Heart left ventricle (tissue), 16 donors: ENCODE measurements at regions not wholly inside any gene's neighbourhood (a gene's known extent, or its start where the extent isn't known, plus 50 kb on each side); places are given as distances from the start of the nearest gene placed in this dataset.
A peak's percentile ranks its signal among the peaks of the same experiment; 100 is the strongest.

ENCODE experiments used
- ATAC-seq, 4 donors: fragments of 200-7000 bp; cut with Tn5 transposase; one replicate each; pipeline ENCODE4 v1.9.1; 2020 to 2022; ENCODE audit warnings: moderate library complexity in 4 of 4, mild to moderate bottlenecking in 3 of 4, moderate number of reproducible peaks in 1 of 4
- DNase-seq, 5 donors: peaks; one replicate each; pipeline ENCODE4 v3.0.0-alpha.2; 2020
- H3K27ac ChIP-seq, 12 donors: fragments of 200-600 bp; sonication (generic) in 4 of 12; one replicate each; pipeline versions ENCODE4 v1.5.0 to v1.8.0; 2016 to 2022; ENCODE audit warnings: mild to moderate bottlenecking in 2 of 12
- H3K27me3 ChIP-seq, 9 donors: fragments of 200-600 bp; sonication (generic) in 2 of 9; one replicate each; pipeline versions ENCODE4 v1.5.1 to v1.8.0; 2016 to 2022; ENCODE audit warnings: mild to moderate bottlenecking in 3 of 9
- H3K36me3 ChIP-seq, 9 donors: fragments of 200-600 bp; sonication (generic) in 2 of 9; one replicate each; pipeline versions ENCODE4 v1.5.0 to v1.8.0; 2018 to 2022; ENCODE audit warnings: mild to moderate bottlenecking in 2 of 9
- H3K4me1 ChIP-seq, 12 donors: fragments of 200-600 bp; sonication (generic) in 4 of 12; one replicate each; pipeline versions ENCODE4 v1.5.0 to v1.8.0; 2016 to 2022; ENCODE audit warnings: mild to moderate bottlenecking in 3 of 12
- H3K4me3 ChIP-seq, 12 donors: fragments of 200-600 bp; sonication (generic) in 4 of 12; one replicate each; pipeline versions ENCODE4 v1.5.0 to v1.8.0; 2017 to 2022; ENCODE audit warnings: mild to moderate bottlenecking in 9 of 12, moderate library complexity in 4 of 12
- H3K9me3 ChIP-seq, 12 donors: fragments of 200-600 bp; sonication (generic) in 4 of 12; one replicate each; pipeline versions ENCODE4 v1.5.0 to v1.8.0; 2016 to 2022; ENCODE audit warnings: mild to moderate bottlenecking in 1 of 12
- POLR2A ChIP-seq, 2 donors: fragments of 450-650 bp; IDR thresholded peaks; one replicate each; pipeline ENCODE4 v1.6.1; 2017; ENCODE audit warnings: antibody characterized with exemption in 2 of 2, mild to moderate bottlenecking in 2 of 2, moderate library complexity in 2 of 2
- WGBS, 4 donors: extraction: QIAGEN DNeasy Blood & Tissue Kit in 2 of 4; methylation state at CpG; one replicate each; pipeline versions ENCODE4 v1.1.5 to v1.1.7; 2013 to 2018; 5-methylcytosine and 5-hydroxymethylcytosine counted together
- intact Hi-C, 10 donors: fragments of 100-400 bp; cut with DNase I; formaldehyde crosslinking; loops; one replicate each; pipeline versions ENCODE4 v1.11.1 to v1.14.2; 2022
- TF ChIP-seq, protein P1 (sequence below), 12 donors: fragments of 200-600 bp; sonication (generic) in 4 of 12; IDR thresholded peaks; one replicate each; pipeline versions ENCODE4 v1.5.0 to v1.8.0; 2018 to 2022; ENCODE audit warnings: antibody characterized with exemption in 12 of 12, mild to moderate bottlenecking in 5 of 12
- donor health status: ischemic (EF 13 %, LVEDD 7.1; RV severe dilation, severe dysfunction).
- donor health status: healthy with polysubstance abuse.
- donor health status: DM: no; HTN: yes; CAD: no.
- donor health status: DM: no; HTN: no; CAD: no.
- donor health status: ischemic (EF 25% LVEDD 6.9; RV normal size, moderate dysfunction).
- donor health status: ischemic (EF 25% LVEDD 5.7; RV mildly dilated, moderate dysfunction).
- donor health status: healthy.
- donor health status: DM: yes; HTN: yes; CAD: no.
- donor health status: ischemic (EF 35%, LVEDD 5.7; RV mildly dilated, moderate dysfunction).
- donor health status: nonischemic (EF 11% LVEDD 7.7; RV severe dilation, severe dysfunction).
- donor health status: DM: yes; HTN: yes; CAD: no.
- donor health status: PGD.
- donor health status: ischemic (EF 29% LVEDD 5.4; RV normal size, mild dysfunction).
- donor health status: nonischemic (EF 23%, LVEDD 6.1; RV moderate dilation, normal function).

DNA sequence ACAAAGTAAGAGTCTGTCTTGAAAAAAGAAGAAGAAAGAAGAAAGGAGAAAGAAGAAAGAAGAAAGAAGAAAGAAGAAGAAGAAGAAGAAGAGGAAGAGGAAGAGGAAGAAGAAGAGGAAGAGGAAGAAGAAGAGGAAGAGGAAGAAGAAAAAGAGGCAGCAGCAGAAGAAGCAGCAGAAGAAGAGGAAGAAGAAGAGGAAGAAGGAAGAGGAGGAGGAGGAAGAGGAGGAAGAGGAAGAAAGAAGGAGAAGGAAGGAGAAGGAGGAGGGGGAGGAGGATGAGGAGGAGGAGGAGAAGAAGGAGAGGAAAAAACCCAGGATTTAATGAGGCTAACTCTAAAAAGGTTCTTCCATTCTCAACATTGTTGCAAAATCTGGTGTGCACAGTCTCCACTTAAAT is 95.4 kb upstream of the PDE10A start:
- peaks cover 0 to 3% (median 0%) of the 10 kb centered on the region in 9 donors for H3K27me3 ChIP-seq
- TF ChIP-seq POLR2A (IDR thresholded peaks at IDR 0.05) = no peak
- TF ChIP-seq, protein P1, sequence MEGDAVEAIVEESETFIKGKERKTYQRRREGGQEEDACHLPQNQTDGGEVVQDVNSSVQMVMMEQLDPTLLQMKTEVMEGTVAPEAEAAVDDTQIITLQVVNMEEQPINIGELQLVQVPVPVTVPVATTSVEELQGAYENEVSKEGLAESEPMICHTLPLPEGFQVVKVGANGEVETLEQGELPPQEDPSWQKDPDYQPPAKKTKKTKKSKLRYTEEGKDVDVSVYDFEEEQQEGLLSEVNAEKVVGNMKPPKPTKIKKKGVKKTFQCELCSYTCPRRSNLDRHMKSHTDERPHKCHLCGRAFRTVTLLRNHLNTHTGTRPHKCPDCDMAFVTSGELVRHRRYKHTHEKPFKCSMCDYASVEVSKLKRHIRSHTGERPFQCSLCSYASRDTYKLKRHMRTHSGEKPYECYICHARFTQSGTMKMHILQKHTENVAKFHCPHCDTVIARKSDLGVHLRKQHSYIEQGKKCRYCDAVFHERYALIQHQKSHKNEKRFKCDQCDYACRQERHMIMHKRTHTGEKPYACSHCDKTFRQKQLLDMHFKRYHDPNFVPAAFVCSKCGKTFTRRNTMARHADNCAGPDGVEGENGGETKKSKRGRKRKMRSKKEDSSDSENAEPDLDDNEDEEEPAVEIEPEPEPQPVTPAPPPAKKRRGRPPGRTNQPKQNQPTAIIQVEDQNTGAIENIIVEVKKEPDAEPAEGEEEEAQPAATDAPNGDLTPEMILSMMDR (IDR thresholded peaks at IDR 0.05) = no peak
- ATAC-seq (no peak), DNase-seq (no peak)
- H3K27ac ChIP-seq = no peak overlapping the region
- intact Hi-C loops = no loop called here
- H3K9me3 ChIP-seq = peaks cover 0 to 16% (median 0%) of the 10 kb centered on the region in 12 donors
- H3K4me1 ChIP-seq = no peaks in the 10 kb centered on the region
- no peak overlapping the region for H3K4me3 ChIP-seq
- H3K36me3 ChIP-seq = no peaks in the 10 kb centered on the region

DNA sequence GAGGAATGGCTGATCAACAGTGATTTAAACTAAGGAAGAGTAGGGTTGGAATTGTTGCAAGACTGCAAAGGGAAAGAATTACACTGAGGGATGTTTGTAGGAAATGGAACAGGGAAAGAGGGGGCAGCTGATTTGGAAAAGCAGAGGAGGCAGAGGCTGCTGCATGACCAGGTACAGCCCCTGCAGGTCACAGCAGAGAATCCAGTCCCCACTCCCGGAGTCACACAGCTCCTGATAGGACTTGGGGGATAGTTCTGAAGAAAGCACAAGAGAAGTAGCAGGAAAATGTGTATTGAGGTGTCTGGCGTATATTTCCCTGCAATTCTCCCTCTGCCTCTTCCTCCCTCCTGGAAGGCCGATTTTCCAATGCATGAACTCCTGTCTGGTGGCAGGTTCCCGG is 92.5 kb upstream of the PDE10A start:
- intact Hi-C loops = no loop called here
- TF ChIP-seq POLR2A (IDR thresholded peaks at IDR 0.05) = no peak
- TF ChIP-seq, protein P1 (IDR thresholded peaks at IDR 0.05) = peak in 1 of 12 donors; percentile 50
- no peak for ATAC-seq
- no peak for DNase-seq
- H3K27me3 ChIP-seq = peaks cover 0 to 3% (median 0%) of the 10 kb centered on the region in 9 donors
- WGBS, 4 donors = 56 to 83% (median 71%) methylated on average over 4 of the region's 4 CpGs
- no peaks in the 10 kb centered on the region for H3K4me1 ChIP-seq
- H3K36me3 ChIP-seq = no peaks in the 10 kb centered on the region
- H3K9me3 ChIP-seq = no peaks in the 10 kb centered on the region
- H3K4me3 ChIP-seq = no peak overlapping the region
- H3K27ac ChIP-seq = no peak overlapping the region

DNA sequence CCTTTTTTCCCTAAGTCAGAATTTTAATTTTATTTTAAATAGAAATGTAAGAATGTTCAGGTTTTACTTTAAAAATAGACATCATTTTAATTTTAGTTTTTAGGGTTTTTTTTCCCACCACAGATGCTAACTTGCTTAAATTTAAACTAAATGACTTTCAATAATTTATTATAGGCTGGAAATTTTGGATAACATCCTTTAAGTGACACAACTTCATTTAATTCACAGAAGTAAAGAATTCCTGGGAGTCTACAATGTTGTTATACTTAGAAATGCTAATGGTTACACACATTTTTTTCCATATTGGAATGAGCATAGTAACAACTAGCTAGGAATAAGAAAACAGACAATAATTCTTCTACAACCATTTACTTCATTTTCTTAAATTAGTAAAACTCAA is 90.5 kb upstream of the PDE10A start:
- Histone ChIP-seq H3K4me3 (no peak overlapping the region), H3K27me3 (no peaks in the 10 kb centered on the region), H3K4me1 (no peaks in the 10 kb centered on the region), H3K36me3 (no peaks in the 10 kb centered on the region), H3K9me3 (no peaks in the 10 kb centered on the region), H3K27ac (no peak overlapping the region)
- no peak for TF ChIP-seq POLR2A (IDR thresholded peaks at IDR 0.05)
- TF ChIP-seq, protein P1 (IDR thresholded peaks at IDR 0.05) = no peak
- ATAC-seq = no peak
- intact Hi-C loops = no loop called here
- no peak for DNase-seq

DNA sequence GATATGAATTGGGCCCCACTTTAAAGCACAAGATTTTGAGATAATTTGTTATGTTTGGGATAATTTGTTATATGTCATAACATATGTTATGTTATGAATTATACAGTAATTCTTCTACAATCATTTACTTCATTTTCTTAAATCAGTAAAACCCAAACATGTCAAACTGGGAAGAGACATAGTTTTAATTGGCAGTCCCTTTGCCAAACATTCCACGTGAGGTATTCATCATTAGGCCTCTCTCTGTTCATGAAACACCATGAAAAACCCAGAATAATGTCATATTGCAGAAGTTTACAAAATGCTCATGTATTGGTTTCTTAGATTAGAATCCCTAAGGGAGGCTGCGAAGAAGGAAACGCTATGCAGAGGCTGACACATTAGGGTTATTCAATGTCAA is 89.4 kb upstream of the PDE10A start:
- TF ChIP-seq POLR2A (IDR thresholded peaks at IDR 0.05) = no peak
- TF ChIP-seq, protein P1 (IDR thresholded peaks at IDR 0.05) = no peak
- no peak for DNase-seq
- ATAC-seq = no peak
- no peaks in the 10 kb centered on the region for H3K4me1 ChIP-seq
- H3K27ac ChIP-seq = no peak overlapping the region
- WGBS, 4 donors = 85 to 96% (median 91%) methylated on average over 3 of the region's 3 CpGs
- H3K27me3 ChIP-seq = no peaks in the 10 kb centered on the region
- no peak overlapping the region for H3K4me3 ChIP-seq
- no peaks in the 10 kb centered on the region for H3K36me3 ChIP-seq
- intact Hi-C loops = no loop called here
- H3K9me3 ChIP-seq = no peaks in the 10 kb centered on the region
